Peyer's patch (tissue), 4 donors: ENCODE measurements at regions not wholly inside any gene's neighbourhood (a gene's known extent, or its start where the extent isn't known, plus 50 kb on each side); places are given as distances from the start of the nearest gene placed in this dataset.

Experiments used
- DNase-seq, 3 donors: peaks; one replicate each; pipeline ENCODE4 v3.0.0-alpha.2; 2017 to 2019
- H3K27ac ChIP-seq, 4 donors: fragments of 200-600 bp; sonication (generic); one replicate each; pipeline ENCODE4 v1.5.1; 2016 to 2019
- H3K27me3 ChIP-seq, 2 donors: fragments of 200-600 bp; sonication (generic); one replicate each; pipeline ENCODE4 v1.5.1; 2019
- H3K36me3 ChIP-seq, 3 donors: fragments of 200-600 bp; sonication (generic); one replicate each; pipeline ENCODE4 v1.5.1; 2016 to 2019
- H3K4me1 ChIP-seq, 4 donors: fragments of 200-600 bp; sonication (generic); one replicate each; pipeline ENCODE4 v1.5.1; 2016 to 2019
- H3K4me3 ChIP-seq, 4 donors: fragments of 200-600 bp; sonication (generic); 1 replicate in 3 of 4; 2 replicates in 1 of 4; pipeline ENCODE4 v1.5.1; 2016 to 2019; ENCODE audit warnings: mild to moderate bottlenecking in 1 of 4
- H3K9me3 ChIP-seq, 4 donors: fragments of 200-600 bp; sonication (generic); one replicate each; pipeline ENCODE4 v1.5.1; 2016 to 2019; ENCODE audit warnings: mild to moderate bottlenecking in 1 of 4
- POLR2A ChIP-seq, 2 donors: fragments of 450-650 bp; IDR thresholded peaks; one replicate each; pipeline ENCODE4 v1.5.1; 2017; ENCODE audit warnings: antibody characterized with exemption in 2 of 2, mild to moderate bottlenecking in 2 of 2, moderate library complexity in 2 of 2
- TF ChIP-seq, protein P1 (sequence below), 6 experiments: fragments of 450-650 bp in 4 of 6; fragments of 200-600 bp in 2 of 6; sonication (generic) in 1 of 6; IDR thresholded peaks; one replicate each; pipeline ENCODE4 v1.5.1; 2017 to 2019; ENCODE audit warnings: antibody characterized with exemption in 6 of 6, mild to moderate bottlenecking in 3 of 6, moderate library complexity in 1 of 6

- TF ChIP-seq, protein P1, sequence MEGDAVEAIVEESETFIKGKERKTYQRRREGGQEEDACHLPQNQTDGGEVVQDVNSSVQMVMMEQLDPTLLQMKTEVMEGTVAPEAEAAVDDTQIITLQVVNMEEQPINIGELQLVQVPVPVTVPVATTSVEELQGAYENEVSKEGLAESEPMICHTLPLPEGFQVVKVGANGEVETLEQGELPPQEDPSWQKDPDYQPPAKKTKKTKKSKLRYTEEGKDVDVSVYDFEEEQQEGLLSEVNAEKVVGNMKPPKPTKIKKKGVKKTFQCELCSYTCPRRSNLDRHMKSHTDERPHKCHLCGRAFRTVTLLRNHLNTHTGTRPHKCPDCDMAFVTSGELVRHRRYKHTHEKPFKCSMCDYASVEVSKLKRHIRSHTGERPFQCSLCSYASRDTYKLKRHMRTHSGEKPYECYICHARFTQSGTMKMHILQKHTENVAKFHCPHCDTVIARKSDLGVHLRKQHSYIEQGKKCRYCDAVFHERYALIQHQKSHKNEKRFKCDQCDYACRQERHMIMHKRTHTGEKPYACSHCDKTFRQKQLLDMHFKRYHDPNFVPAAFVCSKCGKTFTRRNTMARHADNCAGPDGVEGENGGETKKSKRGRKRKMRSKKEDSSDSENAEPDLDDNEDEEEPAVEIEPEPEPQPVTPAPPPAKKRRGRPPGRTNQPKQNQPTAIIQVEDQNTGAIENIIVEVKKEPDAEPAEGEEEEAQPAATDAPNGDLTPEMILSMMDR (IDR thresholded peaks at IDR 0.05), result no peak
- Histone ChIP-seq H3K27me3 (no peaks in the 10 kb centered on the region), H3K4me3 (peak overlapping the region; percentile 70 to 98 (median 86)), H3K9me3 (no peaks in the 10 kb centered on the region), H3K27ac (peak overlapping the region; percentile 75 to 98 (median 84)), H3K36me3 (no peaks in the 10 kb centered on the region), H3K4me1 (peaks cover 0 to 39% (median 5%) of the 10 kb centered on the region in 4 donors)
- DNase-seq, result peak in 1 of 3 donors; percentile 57
These were observed 80.0 kb downstream of the NDUFS5 start for GRCh38 chr1:39105841-39106765.

DNA sequence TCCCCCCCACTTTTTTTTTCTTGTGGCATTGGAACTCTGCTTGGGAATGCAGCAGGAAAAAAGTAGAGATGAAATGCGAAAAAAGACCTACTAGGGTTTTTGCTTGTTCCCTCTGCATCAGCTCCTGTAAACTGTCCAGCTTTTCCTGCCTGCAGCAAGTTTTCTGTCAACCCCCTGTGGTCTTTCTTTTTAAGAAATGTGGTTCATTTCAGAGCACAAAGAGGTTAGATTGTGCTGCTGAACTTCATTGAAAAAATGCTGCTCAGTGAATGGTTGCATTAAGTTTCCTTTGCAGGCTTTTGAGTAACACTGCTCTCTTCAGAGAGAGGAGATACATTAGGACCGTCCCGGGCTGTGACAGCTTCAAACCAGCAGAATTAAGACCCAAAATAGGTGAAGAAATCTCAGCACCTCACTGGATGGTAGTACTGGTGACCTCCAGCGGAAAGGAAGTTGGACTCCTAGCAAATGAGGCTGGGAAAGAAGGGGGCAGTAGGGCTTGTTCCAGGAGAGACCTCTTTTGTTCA is 80.7 kb downstream of the NDUFS5 start:
- no peaks in the 10 kb centered on the region for H3K36me3 ChIP-seq
- no peaks in the 10 kb centered on the region for H3K9me3 ChIP-seq
- H3K4me3 ChIP-seq, result peak overlapping the region in 2 of 4 donors; percentile 87 to 98
- H3K27me3 ChIP-seq, result no peaks in the 10 kb centered on the region
- no peak for DNase-seq
- TF ChIP-seq POLR2A (IDR thresholded peaks at IDR 0.05), result no peak
- TF ChIP-seq, protein P1 (IDR thresholded peaks at IDR 0.05), result no peak
- H3K27ac ChIP-seq, result peak overlapping the region; percentile 75 to 98 (median 84)
- H3K4me1 ChIP-seq, result peaks cover 0 to 39% (median 5%) of the 10 kb centered on the region in 4 donors

GRCh38 chr1:39107341-39108290 is 81.5 kb downstream of the NDUFS5 start:
- H3K27ac ChIP-seq, result peak overlapping the region; percentile 18 to 91 (median 76)
- no peak for DNase-seq
- H3K4me1 ChIP-seq, result peaks cover 0 to 39% (median 3%) of the 10 kb centered on the region in 4 donors
- peak overlapping the region in 2 of 4 donors; percentile 87 to 98 for H3K4me3 ChIP-seq
- H3K27me3 ChIP-seq, result no peaks in the 10 kb centered on the region
- H3K9me3 ChIP-seq, result no peaks in the 10 kb centered on the region
- H3K36me3 ChIP-seq, result no peaks in the 10 kb centered on the region
- TF ChIP-seq, protein P1 (IDR thresholded peaks at IDR 0.05), result no peak
- TF ChIP-seq POLR2A (IDR thresholded peaks at IDR 0.05), result no peak

GRCh38 chr1:39109644-39110043 is 83.5 kb downstream of the NDUFS5 start:
- Histone ChIP-seq H3K27ac (peak overlapping the region in 1 of 4 donors; percentile 91), H3K4me3 (no peak overlapping the region), H3K36me3 (no peaks in the 10 kb centered on the region), H3K27me3 (no peaks in the 10 kb centered on the region), H3K4me1 (peaks cover 0 to 28% (median 3%) of the 10 kb centered on the region in 4 donors), H3K9me3 (no peaks in the 10 kb centered on the region)
- no peak for DNase-seq
- TF ChIP-seq, protein P1 (IDR thresholded peaks at IDR 0.05), result no peak
- TF ChIP-seq POLR2A (IDR thresholded peaks at IDR 0.05), result no peak

DNA sequence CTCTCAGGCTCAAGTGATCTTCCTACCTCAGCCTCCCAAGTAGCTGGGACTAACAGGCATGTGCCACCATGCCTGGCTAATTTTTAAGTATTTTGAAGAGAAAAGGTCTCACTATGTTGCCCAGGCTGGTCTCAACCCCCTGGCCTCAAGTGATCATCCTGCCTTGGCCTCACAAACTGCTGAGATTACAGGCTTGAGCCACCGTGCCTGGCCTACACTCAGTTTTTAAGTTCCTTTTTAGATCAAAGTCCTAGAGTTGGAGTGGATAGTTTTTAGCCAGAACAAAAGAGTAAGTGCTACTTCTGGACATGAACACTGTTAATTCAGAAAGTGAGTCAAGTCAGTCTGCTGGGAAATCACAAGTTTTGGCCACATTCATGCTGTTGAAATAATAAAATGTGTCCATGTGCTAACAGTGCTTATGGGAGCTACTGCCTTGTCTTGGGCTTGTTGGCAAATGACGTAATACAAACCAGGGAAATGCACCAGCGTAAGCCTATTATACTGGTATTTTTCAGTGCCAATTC is 84.2 kb downstream of the NDUFS5 start:
- DNase-seq, result no peak
- Histone ChIP-seq H3K9me3 (no peaks in the 10 kb centered on the region), H3K4me1 (peaks cover 0 to 35% (median 3%) of the 10 kb centered on the region in 4 donors), H3K27me3 (no peaks in the 10 kb centered on the region), H3K4me3 (no peak overlapping the region), H3K36me3 (no peaks in the 10 kb centered on the region), H3K27ac (peak overlapping the region in 2 of 4 donors; percentile 15 to 65)
- TF ChIP-seq, protein P1 (IDR thresholded peaks at IDR 0.05), result no peak
- TF ChIP-seq POLR2A (IDR thresholded peaks at IDR 0.05), result no peak
